Duodenal mucosa (tissue), 2 donors: ENCODE measurements at regions not wholly inside any gene's neighbourhood (a gene's known extent, or its start where the extent isn't known, plus 50 kb on each side); places are given as distances from the start of the nearest gene placed in this dataset.
"Not testable (repeated sequence)": the region's sequence is repeated elsewhere in the genome, so short reads cannot be mapped to it uniquely, and the experiment has no call there.

Experiments
- H3K27ac ChIP-seq: one replicate; pipeline ENCODE4 v1.7.0; 2013; ENCODE audit warnings: low read depth, low read length
- H3K27me3 ChIP-seq, 2 donors: one replicate each; pipeline ENCODE4 v1.7.0; 2013; ENCODE audit warnings: low read length in 2 of 2, control low read depth in 1 of 2; ENCODE audit not compliant: insufficient read depth in 2 of 2, control insufficient read depth in 1 of 2
- H3K36me3 ChIP-seq, 2 donors: one replicate each; pipeline ENCODE4 v1.7.0; 2013; ENCODE audit warnings: low read length in 2 of 2, control low read depth in 1 of 2; ENCODE audit not compliant: insufficient read depth in 2 of 2, control insufficient read depth in 1 of 2
- H3K4me1 ChIP-seq, 2 donors: one replicate each; pipeline ENCODE4 v1.7.0; 2013; ENCODE audit warnings: low read length in 2 of 2, control low read depth in 1 of 2; ENCODE audit not compliant: insufficient read depth in 2 of 2, control insufficient read depth in 1 of 2
- H3K4me3 ChIP-seq, 2 donors: one replicate each; pipeline ENCODE4 v1.7.0; 2013; ENCODE audit warnings: low read length in 2 of 2, low read depth in 1 of 2
- H3K9ac ChIP-seq, 2 donors: one replicate each; pipeline ENCODE4 v1.7.0; 2013; ENCODE audit warnings: low read length in 2 of 2, low read depth in 1 of 2
- H3K9me3 ChIP-seq, 2 donors: one replicate each; pipeline ENCODE4 v1.7.0; 2013; ENCODE audit warnings: low read length in 2 of 2, control low read depth in 1 of 2; ENCODE audit not compliant: control insufficient read depth in 1 of 2

GRCh38 chr3:20622304-20622703 is 436.3 kb upstream of the SGO1 start:
- peaks cover 0 to 7% of the 10 kb centered on the region in 2 donors for H3K9me3 ChIP-seq
- H3K36me3 ChIP-seq = no peaks in the 10 kb centered on the region
- H3K4me1 ChIP-seq = no peaks in the 10 kb centered on the region
- no peak overlapping the region for H3K27ac ChIP-seq
- H3K9ac ChIP-seq = no peak overlapping the region
- no peaks in the 10 kb centered on the region for H3K27me3 ChIP-seq
- no peak overlapping the region for H3K4me3 ChIP-seq

- not testable (repeated sequence) for H3K36me3 ChIP-seq, H3K4me1 ChIP-seq, H3K27me3 ChIP-seq, H3K27ac ChIP-seq, H3K9me3 ChIP-seq, H3K9ac ChIP-seq, H3K4me3 ChIP-seq
These were observed 432.6 kb upstream of the SGO1 start for GRCh38 chr3:20618621-20619020.

- H3K27ac ChIP-seq, H3K9me3 ChIP-seq: not testable (repeated sequence)
These were observed 432.2 kb upstream of the SGO1 start for GRCh38 chr3:20618181-20618580.

GRCh38 chr3:20615982-20616381 is 430.0 kb upstream of the SGO1 start:
- not testable (repeated sequence) for H3K4me1 ChIP-seq, H3K27ac ChIP-seq, H3K9ac ChIP-seq, H3K36me3 ChIP-seq, H3K9me3 ChIP-seq, H3K27me3 ChIP-seq, H3K4me3 ChIP-seq

More at GRCh38 chr3:20618181-20618580, 432.2 kb upstream of the SGO1 start:
- H3K27me3 ChIP-seq, H3K4me3 ChIP-seq, H3K9ac ChIP-seq, H3K4me1 ChIP-seq, H3K36me3 ChIP-seq: not testable (repeated sequence)

- Histone ChIP-seq H3K27ac (no peak overlapping the region), H3K36me3 (no peaks in the 10 kb centered on the region), H3K27me3 (no peaks in the 10 kb centered on the region), H3K9me3 (peaks cover 9 to 17% of the 10 kb centered on the region in 2 donors), H3K9ac (no peak overlapping the region), H3K4me1 (no peaks in the 10 kb centered on the region), H3K4me3 (no peak overlapping the region)
These were observed 422.2 kb upstream of the SGO1 start for GRCh38 chr3:20608054-20608738.

- Histone ChIP-seq H3K9ac (no peak overlapping the region), H3K27me3 (no peaks in the 10 kb centered on the region), H3K4me3 (no peak overlapping the region), H3K36me3 (no peaks in the 10 kb centered on the region), H3K4me1 (no peaks in the 10 kb centered on the region), H3K27ac (no peak overlapping the region), H3K9me3 (peaks cover 9 to 22% of the 10 kb centered on the region in 2 donors)
These were observed 418.7 kb upstream of the SGO1 start for GRCh38 chr3:20604659-20605058.

- H3K9ac ChIP-seq = no peak overlapping the region
- H3K36me3 ChIP-seq = no peaks in the 10 kb centered on the region
- H3K27ac ChIP-seq = no peak overlapping the region
These were observed 403.3 kb upstream of the SGO1 start for GRCh38 chr3:20589275-20589674.

GRCh38 chr3:20588781-20589180 is 402.8 kb upstream of the SGO1 start:
- H3K9ac ChIP-seq = no peak overlapping the region
- H3K4me1 ChIP-seq = no peaks in the 10 kb centered on the region
- H3K36me3 ChIP-seq = no peaks in the 10 kb centered on the region
- no peak overlapping the region for H3K4me3 ChIP-seq
- no peak overlapping the region for H3K27ac ChIP-seq
- no peaks in the 10 kb centered on the region for H3K9me3 ChIP-seq
- no peaks in the 10 kb centered on the region for H3K27me3 ChIP-seq

More at GRCh38 chr3:20589275-20589674, 403.3 kb upstream of the SGO1 start:
- H3K4me3 ChIP-seq = no peak overlapping the region
- H3K9me3 ChIP-seq = no peaks in the 10 kb centered on the region
- no peaks in the 10 kb centered on the region for H3K4me1 ChIP-seq
- no peaks in the 10 kb centered on the region for H3K27me3 ChIP-seq

- Histone ChIP-seq H3K4me3 (no peak overlapping the region), H3K27ac (no peak overlapping the region), H3K27me3 (no peaks in the 10 kb centered on the region), H3K9ac (no peak overlapping the region), H3K9me3 (no peaks in the 10 kb centered on the region), H3K4me1 (no peaks in the 10 kb centered on the region), H3K36me3 (no peaks in the 10 kb centered on the region)
These were observed 397.6 kb upstream of the SGO1 start for GRCh38 chr3:20583648-20584047.

- Histone ChIP-seq H3K27me3 (no peaks in the 10 kb centered on the region), H3K27ac (no peak overlapping the region), H3K9ac (no peak overlapping the region), H3K9me3 (no peaks in the 10 kb centered on the region), H3K4me1 (no peaks in the 10 kb centered on the region), H3K4me3 (no peak overlapping the region), H3K36me3 (no peaks in the 10 kb centered on the region)
These were observed 390.2 kb upstream of the SGO1 start for GRCh38 chr3:20576228-20576627.

GRCh38 chr3:20575146-20575545 is 389.1 kb upstream of the SGO1 start:
- Histone ChIP-seq H3K27ac (no peak overlapping the region), H3K4me1 (no peaks in the 10 kb centered on the region), H3K27me3 (no peaks in the 10 kb centered on the region), H3K36me3 (no peaks in the 10 kb centered on the region), H3K9me3 (no peaks in the 10 kb centered on the region), H3K4me3 (no peak overlapping the region), H3K9ac (no peak overlapping the region)
